ENCODE measurements at regions not wholly inside any gene's neighbourhood (a gene's known extent, or its start where the extent isn't known, plus 50 kb on each side); places are given as distances from the start of the nearest gene placed in this dataset.

GRCh38 chr3:110583373-110583935 is 488.2 kb upstream of the NECTIN3 start:
- TF ChIP-seq CTCF (IDR thresholded peaks at IDR 0.05): no peak
- DNase-seq (ENCODE audit: low spot score): no peak

GRCh38 chr3:110588906-110589305 is 482.7 kb upstream of the NECTIN3 start:
- no peak overlapping the region for H3K27ac ChIP-seq
- H3K4me3 ChIP-seq: no peak overlapping the region
- DNase-seq (ENCODE audit: low spot score): no peak
- no peak for TF ChIP-seq CTCF (IDR thresholded peaks at IDR 0.05)

More at GRCh38 chr3:110583373-110583935, 488.2 kb upstream of the NECTIN3 start:
- Histone ChIP-seq H3K27ac (no peak overlapping the region), H3K4me3 (no peak overlapping the region)

GRCh38 chr3:110589341-110589740 is 482.3 kb upstream of the NECTIN3 start:
- H3K27ac ChIP-seq: no peak overlapping the region
- no peak overlapping the region for H3K4me3 ChIP-seq
- no peak for DNase-seq (ENCODE audit: low spot score)
- no peak for TF ChIP-seq CTCF (IDR thresholded peaks at IDR 0.05)

GRCh38 chr3:110593749-110594148 is 477.9 kb upstream of the NECTIN3 start:
- H3K4me3 ChIP-seq: no peak overlapping the region
- no peak for TF ChIP-seq CTCF (IDR thresholded peaks at IDR 0.05)
- H3K27ac ChIP-seq: no peak overlapping the region
- DNase-seq (ENCODE audit: low spot score): no peak

- Histone ChIP-seq H3K4me3 (no peak overlapping the region), H3K27ac (no peak overlapping the region)
- TF ChIP-seq CTCF (IDR thresholded peaks at IDR 0.05): no peak
- no peak for DNase-seq (ENCODE audit: low spot score)
Observed at GRCh38 chr3:110598847-110599490, 472.6 kb upstream of the NECTIN3 start.

GRCh38 chr3:110608566-110608965 is 463.1 kb upstream of the NECTIN3 start:
- DNase-seq (ENCODE audit: low spot score): no peak
- no peak for TF ChIP-seq CTCF (IDR thresholded peaks at IDR 0.05)
- Histone ChIP-seq H3K27ac (no peak overlapping the region), H3K4me3 (no peak overlapping the region)

- no peak for TF ChIP-seq CTCF (IDR thresholded peaks at IDR 0.05)
- Histone ChIP-seq H3K4me3 (no peak overlapping the region), H3K27ac (no peak overlapping the region)
- no peak for DNase-seq (ENCODE audit: low spot score)
Observed at GRCh38 chr3:110612045-110612444, 459.6 kb upstream of the NECTIN3 start.
